CD14-positive monocyte (primary cell): ENCODE measurements at regions not wholly inside any gene's neighbourhood (a gene's known extent, or its start where the extent isn't known, plus 50 kb on each side); places are given as distances from the start of the nearest gene placed in this dataset.

Experiments used
- DNase-seq, 3 donors: peaks; one replicate each; pipeline ENCODE4 v3.0.0-alpha.2; 2011 to 2022
- H2AFZ ChIP-seq: 2 replicates; pipeline ENCODE4 v1.6.0; 2012; ENCODE audit warnings: mild to moderate bottlenecking, low read depth, low read length, inconsistent platforms; ENCODE audit not compliant: insufficient read depth, poor library complexity, severe bottlenecking
- H3K27ac ChIP-seq, 2 donors: 1 replicate in 1 of 2; 2 replicates in 1 of 2; pipeline ENCODE4 v1.5.1; 2012 to 2013; ENCODE audit warnings: low read length in 2 of 2, control low read depth in 1 of 2, inconsistent platforms in 1 of 2, low read depth in 1 of 2, mild to moderate bottlenecking in 1 of 2
- H3K27me3 ChIP-seq, 2 donors: one replicate each; pipeline versions ENCODE4 v1.6.0 to v1.6.1; 2011 to 2013; ENCODE audit warnings: low read length in 2 of 2; ENCODE audit not compliant: control insufficient read depth in 2 of 2, insufficient read depth in 2 of 2
- H3K36me3 ChIP-seq, 2 donors: replicated peaks in 1 of 2; 1 replicate in 1 of 2; 2 replicates in 1 of 2; pipeline versions ENCODE4 v1.5.1 to v1.6.1; 2012 to 2013; ENCODE audit warnings: low read length in 2 of 2, control low read depth in 1 of 2, inconsistent platforms in 1 of 2, mild to moderate bottlenecking in 1 of 2; ENCODE audit not compliant: insufficient read depth in 2 of 2, control insufficient read depth in 1 of 2
- H3K4me1 ChIP-seq, 2 donors: 1 replicate in 1 of 2; 2 replicates in 1 of 2; pipeline versions ENCODE4 v1.5.1 to v1.6.1; 2012 to 2013; ENCODE audit warnings: low read length in 2 of 2, control low read depth in 1 of 2, inconsistent platforms in 1 of 2, mild to moderate bottlenecking in 1 of 2, moderate library complexity in 1 of 2; ENCODE audit not compliant: insufficient read depth in 2 of 2, control insufficient read depth in 1 of 2
- H3K4me2 ChIP-seq: replicated peaks from 2 replicates; pipeline ENCODE3; 2012; ENCODE audit warnings: low read length, moderate library complexity, mild to moderate bottlenecking; ENCODE audit not compliant: poor library complexity, severe bottlenecking; ENCODE audit errors: extremely low read depth
- H3K4me3 ChIP-seq, 3 experiments: fragments of 200-600 bp in 1 of 3; sonication (generic) in 1 of 3; replicated peaks in 1 of 3; 1 replicate in 2 of 3; 2 replicates in 1 of 3; pipeline ENCODE4 v1.5.1; 2011 to 2013; ENCODE audit warnings: low read length in 3 of 3, mild to moderate bottlenecking in 3 of 3, control low read depth in 2 of 3, low read depth in 2 of 3, inconsistent platforms in 1 of 3, moderate library complexity in 1 of 3
- H3K79me2 ChIP-seq: 2 replicates; pipeline ENCODE4 v1.6.0; 2012; ENCODE audit warnings: mild to moderate bottlenecking, control low read depth, inconsistent platforms, low read length, moderate library complexity; ENCODE audit not compliant: insufficient read depth
- H3K9ac ChIP-seq: 2 replicates; pipeline ENCODE4 v1.6.0; 2017; ENCODE audit warnings: low read length, mild to moderate bottlenecking; ENCODE audit not compliant: insufficient read depth, poor library complexity, severe bottlenecking
- H3K9me3 ChIP-seq, 2 donors: replicated peaks in 1 of 2; 1 replicate in 1 of 2; 2 replicates in 1 of 2; pipeline versions ENCODE4 v1.5.1 to v1.6.1; 2012 to 2013; ENCODE audit warnings: low read length in 2 of 2, control low read depth in 1 of 2; ENCODE audit not compliant: control insufficient read depth in 1 of 2, insufficient read depth in 1 of 2
- H4K20me1 ChIP-seq: 2 replicates; pipeline ENCODE4 v1.6.0; 2012; ENCODE audit warnings: mild to moderate bottlenecking, low read length, control low read depth, moderate library complexity; ENCODE audit not compliant: insufficient read depth
- H3K27ac Mint-ChIP-seq, 7 donors: one replicate each; pipeline ENCODE4 v1.8.0; 2020; ENCODE audit warnings: mild to moderate bottlenecking in 7 of 7, mixed read lengths in 7 of 7, moderate library complexity in 6 of 7, inconsistent platforms in 2 of 7
- H3K27me3 Mint-ChIP-seq, 3 donors: one replicate each; pipeline ENCODE4 v1.8.0; 2021 to 2022; ENCODE audit warnings: low read depth in 3 of 3, mild to moderate bottlenecking in 3 of 3, mixed read lengths in 3 of 3, moderate library complexity in 3 of 3, inconsistent platforms in 1 of 3
- H3K36me3 Mint-ChIP-seq, 2 donors: one replicate each; pipeline ENCODE4 v1.8.0; 2020; ENCODE audit warnings: mixed read lengths in 2 of 2, inconsistent platforms in 1 of 2, mild to moderate bottlenecking in 1 of 2
- H3K4me1 Mint-ChIP-seq: one replicate; pipeline ENCODE4 v1.8.0; 2020; ENCODE audit warnings: mild to moderate bottlenecking, mixed read lengths
- H3K4me3 Mint-ChIP-seq, 2 donors: one replicate each; pipeline ENCODE4 v1.8.0; 2020; ENCODE audit warnings: mild to moderate bottlenecking in 2 of 2, mixed read lengths in 2 of 2, moderate library complexity in 1 of 2
- H3K9me3 Mint-ChIP-seq, 7 donors: one replicate each; pipeline ENCODE4 v1.8.0; 2020 to 2022; ENCODE audit warnings: mixed read lengths in 7 of 7, mild to moderate bottlenecking in 6 of 7, moderate library complexity in 6 of 7, inconsistent platforms in 2 of 7
- CTCF ChIP-seq: fragments of 200-600 bp; IDR thresholded peaks from one replicate; pipeline ENCODE4 v1.8.0; 2022; ENCODE audit warnings: antibody characterized with exemption, mild to moderate bottlenecking
- WGBS: methylation state at CpG from one replicate; pipeline ENCODE4 v1.1.5; 2013; ENCODE audit warnings: missing lambda C conversion rate; ENCODE audit not compliant: insufficient coverage; 5-methylcytosine and 5-hydroxymethylcytosine counted together
- intact Hi-C, 2 donors: fragments of 100-400 bp; cut with micrococcal nuclease; formaldehyde crosslinking; loops; one replicate each; pipeline versions ENCODE4 v1.15.0 to v1.15.1; 2023

GRCh38 chr6:49121970-49122369 lies 341.1 kb downstream of the MMUT start:
- no peaks in the 10 kb centered on the region for H3K36me3 ChIP-seq
- H2AFZ ChIP-seq = no peak overlapping the region
- H3K4me3 Mint-ChIP-seq = no peak overlapping the region
- H3K4me3 ChIP-seq = no peak overlapping the region
- no peaks in the 10 kb centered on the region for H3K27me3 ChIP-seq
- no peak overlapping the region for H3K27ac ChIP-seq
- intact Hi-C loops = no loop called here
- no peak overlapping the region for H3K4me2 ChIP-seq
- no peak for TF ChIP-seq CTCF
- H3K27ac Mint-ChIP-seq = no peak overlapping the region
- H3K9me3 ChIP-seq = peaks cover under 1 to 6% of the 10 kb centered on the region in 2 donors
- no peaks in the 10 kb centered on the region for H3K4me1 Mint-ChIP-seq
- peaks cover 0 to 1% (median 0%) of the 10 kb centered on the region in 3 donors for H3K27me3 Mint-ChIP-seq
- H3K9ac ChIP-seq = no peak overlapping the region
- H3K36me3 Mint-ChIP-seq = no peaks in the 10 kb centered on the region
- no peaks in the 10 kb centered on the region for H4K20me1 ChIP-seq
- no peaks in the 10 kb centered on the region for H3K79me2 ChIP-seq
- peaks cover 0 to 14% (median 4%) of the 10 kb centered on the region in 7 donors for H3K9me3 Mint-ChIP-seq
- no peak for DNase-seq
- H3K4me1 ChIP-seq = no peaks in the 10 kb centered on the region
- WGBS = no CpG with 5 or more reads among the region's 3 CpGs

- Mint-ChIP-seq H3K4me3 (no peak overlapping the region), H3K27ac (no peak overlapping the region), H3K4me1 (no peaks in the 10 kb centered on the region), H3K36me3 (no peaks in the 10 kb centered on the region), H3K9me3 (peaks cover 0 to 4% (median 3%) of the 10 kb centered on the region in 7 donors), H3K27me3 (no peaks in the 10 kb centered on the region)
- intact Hi-C loops = no loop called here
- Histone ChIP-seq H3K27ac (no peak overlapping the region), H3K27me3 (no peaks in the 10 kb centered on the region), H3K9me3 (peaks cover 0 to 6% of the 10 kb centered on the region in 2 donors), H4K20me1 (no peaks in the 10 kb centered on the region), H3K4me1 (no peaks in the 10 kb centered on the region), H3K9ac (no peak overlapping the region), H3K4me3 (no peak overlapping the region), H3K79me2 (no peaks in the 10 kb centered on the region), H2AFZ (no peak overlapping the region), H3K4me2 (no peak overlapping the region), H3K36me3 (no peaks in the 10 kb centered on the region)
- TF ChIP-seq CTCF = no peak
- no peak for DNase-seq
These were observed 344.6 kb downstream of the MMUT start for GRCh38 chr6:49118478-49118877.
